HG02571 (cell line): ENCODE measurements at regions not wholly inside any gene's neighbourhood (a gene's known extent, or its start where the extent isn't known, plus 50 kb on each side); places are given as distances from the start of the nearest gene placed in this dataset.

Experiments
- ATAC-seq: cut with Tn5 transposase; IDR thresholded peaks from one replicate; pipeline ENCODE4 v1.9.1; 2021; ENCODE audit warnings: mild to moderate bottlenecking, moderate library complexity; ENCODE audit not compliant: unreplicated experiment

DNA sequence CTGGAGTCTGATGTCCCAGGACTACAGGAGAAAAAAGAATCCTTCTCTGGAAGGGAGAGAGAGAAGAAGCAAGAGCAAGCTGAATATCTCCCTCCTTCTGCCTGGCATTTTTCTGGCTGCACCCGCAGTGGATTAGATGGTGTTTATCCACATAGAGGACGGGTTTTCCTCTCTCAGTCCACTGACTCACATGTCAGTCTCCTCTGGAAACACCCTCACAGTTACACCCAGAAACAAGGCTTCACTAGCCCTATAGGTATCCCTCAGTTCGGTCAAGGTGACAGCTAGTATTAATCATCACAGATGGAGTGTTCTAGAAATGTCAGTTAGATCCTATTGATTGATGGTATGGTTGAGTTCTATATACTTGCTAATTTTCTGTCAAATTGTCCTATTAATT is 87.9 kb downstream of the RHOU start:
- ATAC-seq: no peak

DNA sequence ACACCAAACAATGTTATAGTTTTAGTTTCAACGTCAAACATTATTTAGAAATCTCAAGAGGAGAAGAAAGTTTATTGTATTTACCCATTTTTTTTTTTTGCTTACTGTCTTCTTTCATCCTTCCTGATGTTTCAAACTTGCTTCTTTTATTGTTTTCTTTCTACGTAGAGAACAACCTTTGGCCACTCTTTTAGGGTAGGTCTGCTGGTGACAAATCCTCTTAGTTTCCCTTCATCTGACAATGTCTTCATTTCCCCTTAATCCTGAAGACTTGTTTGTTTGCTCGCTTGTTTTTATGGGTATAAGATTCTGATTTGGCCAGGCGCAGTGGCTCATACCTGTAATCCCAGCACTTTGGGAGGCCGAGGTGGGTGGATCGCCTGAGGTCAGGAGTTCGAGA is 89.1 kb downstream of the RHOU start:
- ATAC-seq: no peak

DNA sequence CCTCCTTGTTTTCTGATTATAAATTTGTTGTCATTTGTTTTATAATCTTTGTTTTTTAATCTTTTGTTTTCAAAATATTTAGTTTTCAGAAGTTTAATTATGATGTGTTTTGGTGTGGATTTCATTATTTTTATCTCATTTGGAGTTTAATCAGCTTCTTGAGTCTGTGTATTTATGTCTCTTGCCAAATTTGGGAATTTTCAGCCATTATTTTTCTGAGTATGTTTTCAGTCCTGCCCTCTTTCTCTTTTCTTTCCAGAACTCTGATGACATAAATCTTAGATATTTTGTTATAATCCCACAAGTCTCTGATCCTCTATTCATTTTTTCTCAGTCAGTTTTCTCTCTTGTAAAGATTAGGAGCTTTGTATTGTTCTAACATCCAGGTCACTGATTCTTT is 89.8 kb downstream of the RHOU start:
- no peak for ATAC-seq

DNA sequence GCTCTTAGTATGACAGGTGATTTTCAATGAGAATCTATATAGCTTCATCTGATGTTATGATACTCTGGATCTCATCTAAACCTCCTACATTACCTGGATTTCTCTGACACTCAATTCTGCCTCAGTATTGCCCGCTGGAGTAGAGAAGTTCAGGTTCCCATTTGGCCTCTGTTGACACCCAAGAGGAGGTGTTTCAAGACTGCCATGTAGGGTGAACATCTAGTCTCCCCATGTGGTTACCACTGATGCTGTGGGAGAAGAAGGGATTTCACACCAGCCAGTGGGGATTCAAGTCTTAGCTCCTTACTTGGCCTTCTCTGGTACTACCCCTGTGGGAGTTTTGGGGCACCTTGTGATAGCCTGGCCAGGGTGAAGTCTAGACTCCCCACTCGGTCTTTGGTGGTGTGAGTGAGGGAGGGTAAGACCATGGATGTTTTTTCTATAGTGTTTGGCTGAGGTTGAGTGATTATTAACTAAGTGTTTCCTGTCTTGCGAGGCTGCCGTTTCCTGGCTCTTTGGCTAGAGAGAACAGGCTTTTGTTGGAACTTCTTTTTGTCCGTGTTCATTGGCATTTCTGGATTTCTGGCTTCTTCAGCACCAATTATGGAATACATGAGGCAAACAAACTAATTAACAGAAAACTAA is 90.7 kb downstream of the RHOU start:
- ATAC-seq: no peak

DNA sequence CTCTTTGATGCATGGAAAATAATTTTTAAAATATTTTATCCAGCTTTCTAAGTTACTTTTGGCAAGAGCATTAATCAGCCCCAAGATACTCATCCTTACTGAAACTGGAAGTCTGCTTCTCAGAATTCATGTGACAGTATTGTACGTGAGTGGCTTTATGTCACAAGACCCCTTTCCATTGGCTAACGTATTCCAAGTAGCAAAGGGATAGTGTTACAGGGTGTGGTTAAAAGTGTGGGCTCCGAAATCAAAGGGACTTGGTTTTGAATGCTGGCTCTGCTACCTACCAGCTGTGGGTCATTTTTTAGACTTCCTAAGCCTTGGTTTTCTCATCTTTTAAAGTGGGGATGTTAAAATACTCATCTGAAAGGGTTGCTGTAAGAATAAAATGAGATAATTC is 91.7 kb downstream of the RHOU start:
- no peak for ATAC-seq

DNA sequence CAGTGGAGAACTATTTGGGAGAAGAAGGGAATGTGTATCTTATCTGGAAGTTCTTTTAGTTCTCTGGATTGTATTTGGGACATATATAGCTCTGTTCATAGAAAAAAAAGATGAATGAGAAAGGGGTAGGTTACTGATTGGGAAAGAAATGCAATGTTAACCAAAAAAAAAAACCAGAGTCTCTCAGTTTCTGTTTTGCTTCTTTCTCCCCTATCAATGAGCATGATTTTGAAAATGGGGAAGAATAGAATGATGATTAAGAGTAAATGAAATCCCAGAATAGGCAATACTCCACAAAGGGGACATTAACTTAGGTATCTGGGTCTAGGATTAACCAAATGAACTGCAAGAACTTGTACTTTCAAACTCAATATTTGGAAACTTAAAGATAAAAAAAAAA is 92.9 kb downstream of the RHOU start:
- ATAC-seq: no peak

DNA sequence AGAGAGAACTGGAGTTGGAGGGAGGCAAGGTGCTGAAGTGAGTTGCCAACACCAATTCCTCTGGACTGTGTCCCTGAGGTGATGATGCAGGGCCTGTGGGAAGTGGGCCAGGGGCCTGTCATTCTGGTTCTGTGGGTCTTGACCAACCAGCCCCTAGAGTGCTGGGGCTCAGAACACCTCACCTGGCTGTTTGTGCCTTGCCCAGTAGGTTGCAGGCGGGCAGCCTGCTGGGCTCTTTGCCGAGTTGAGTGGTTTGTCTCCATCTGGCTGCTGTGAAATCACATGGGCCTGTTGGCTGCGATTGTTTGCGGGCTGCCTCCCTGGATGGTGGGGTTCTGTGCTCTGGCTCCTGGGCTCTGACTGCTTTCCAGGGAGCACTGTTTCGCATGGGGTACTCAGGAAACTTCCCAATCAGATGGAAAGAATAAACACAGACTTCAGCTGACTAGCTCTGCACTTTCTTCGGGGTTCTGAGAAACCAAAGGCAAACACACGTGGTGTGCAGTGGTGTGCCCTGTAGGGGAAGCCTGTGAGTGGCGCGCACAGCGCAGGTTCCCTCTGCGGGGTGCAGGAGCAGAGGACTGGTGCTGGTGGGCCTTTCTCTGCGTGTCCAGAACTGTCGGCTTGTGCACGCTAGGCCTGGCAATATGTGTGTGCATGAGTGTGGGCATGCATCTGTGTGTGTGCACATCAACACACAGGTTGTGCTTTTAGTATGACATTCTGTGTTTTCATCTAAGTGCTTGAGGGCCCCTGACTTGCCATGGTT is 95.1 kb downstream of the RHOU start:
- no peak for ATAC-seq

DNA sequence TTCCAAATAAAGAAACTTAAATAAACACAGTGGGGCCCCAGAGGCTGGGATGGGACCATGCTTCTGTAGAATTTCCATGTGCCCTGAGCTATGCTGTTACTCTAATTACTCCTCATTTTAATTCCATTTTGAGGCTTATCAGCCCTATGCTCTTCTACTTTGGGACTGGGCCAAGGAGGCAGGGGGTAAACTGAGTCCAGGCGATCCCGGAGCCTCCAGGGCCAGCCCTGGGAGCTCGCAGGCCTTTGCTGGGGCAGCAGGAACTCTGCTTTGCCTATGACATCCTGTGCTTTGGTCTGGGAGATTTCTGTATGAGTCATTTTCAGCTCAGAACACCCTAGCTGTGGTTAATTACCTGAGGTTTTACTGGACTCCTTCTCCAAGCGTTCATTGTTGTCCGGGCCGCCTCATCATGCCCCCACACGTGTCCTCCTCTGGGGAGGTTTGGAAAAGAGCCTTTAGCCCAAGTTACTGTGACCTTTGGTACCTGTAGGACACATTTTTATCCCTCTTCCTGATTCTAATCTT is 95.7 kb downstream of the RHOU start:
- peak; percentile 83 for ATAC-seq

DNA sequence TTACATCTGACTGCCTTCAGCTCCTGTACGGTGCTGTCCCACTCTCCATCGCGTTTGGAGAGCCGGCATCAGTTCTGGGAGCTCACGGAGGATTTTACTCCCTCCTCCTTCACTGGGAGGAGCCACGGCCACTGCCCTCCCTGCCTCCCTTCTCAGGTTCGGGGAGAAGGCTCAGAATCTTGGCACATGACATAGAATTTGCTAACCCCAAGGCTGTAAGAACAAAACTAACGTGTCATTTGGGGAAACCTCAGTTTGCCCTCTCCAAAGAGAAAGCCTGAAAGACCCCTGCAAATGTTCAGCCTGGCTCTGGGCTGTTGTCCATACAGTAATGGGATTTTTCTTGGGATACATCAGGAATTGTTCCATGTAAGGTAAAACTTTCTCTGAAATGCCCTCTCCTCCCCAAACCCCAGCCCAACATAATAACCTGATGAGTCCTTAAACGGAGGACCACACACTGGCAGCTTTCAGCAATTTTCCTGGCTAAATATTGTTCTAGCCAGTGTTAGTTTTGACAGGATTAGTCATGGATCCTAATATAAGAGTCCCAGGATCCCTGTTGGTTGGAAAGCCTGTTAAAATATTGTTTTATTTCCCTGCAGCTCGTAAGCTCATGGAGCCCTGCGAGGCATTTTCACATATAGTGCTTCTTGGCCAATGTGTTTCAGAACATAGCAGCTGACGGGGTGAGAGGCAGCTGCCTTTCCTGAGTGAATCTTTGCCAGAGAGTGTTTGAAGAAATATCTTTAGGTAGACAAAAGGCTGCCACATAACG is 98.8 kb downstream of the RHOU start:
- ATAC-seq: no peak

DNA sequence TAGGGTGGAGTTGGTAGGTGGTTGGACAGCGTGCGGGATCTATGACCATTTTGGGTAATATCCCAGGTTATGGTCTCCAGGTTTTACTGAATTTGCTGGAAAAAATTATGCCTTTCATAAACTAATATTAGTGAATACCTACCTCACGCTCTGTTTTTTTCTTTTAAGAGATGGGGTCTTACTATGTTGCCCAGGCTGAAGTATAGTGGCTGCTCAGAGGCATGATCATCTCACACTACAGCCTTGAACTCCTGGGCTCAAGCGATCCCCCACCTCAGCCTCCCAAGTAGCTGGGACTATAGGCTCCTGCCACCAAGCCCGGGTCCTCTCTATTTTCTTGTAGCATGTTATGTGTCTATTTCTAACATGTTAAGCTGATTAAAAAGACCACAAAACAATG is 100.2 kb downstream of the RHOU start:
- ATAC-seq: no peak

DNA sequence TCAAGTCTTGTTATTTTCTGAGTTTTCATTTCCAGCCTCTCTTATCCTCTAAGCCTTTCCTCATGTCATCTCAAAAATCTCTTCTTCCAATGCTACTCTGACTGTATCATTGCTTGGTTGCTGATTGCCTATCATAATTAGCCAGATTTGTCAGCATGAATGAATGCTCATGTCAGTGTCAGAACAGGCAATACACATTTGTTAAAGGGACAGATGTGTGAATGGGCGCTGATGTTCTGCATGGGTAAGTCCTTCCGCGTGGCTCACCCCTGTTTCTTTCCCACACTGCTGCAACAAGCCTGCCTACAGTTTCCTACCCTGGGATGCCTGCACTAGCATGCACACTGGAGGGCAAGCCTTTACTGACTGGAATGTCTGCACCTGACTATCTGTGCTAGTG is 100.6 kb downstream of the RHOU start:
- ATAC-seq: no peak

DNA sequence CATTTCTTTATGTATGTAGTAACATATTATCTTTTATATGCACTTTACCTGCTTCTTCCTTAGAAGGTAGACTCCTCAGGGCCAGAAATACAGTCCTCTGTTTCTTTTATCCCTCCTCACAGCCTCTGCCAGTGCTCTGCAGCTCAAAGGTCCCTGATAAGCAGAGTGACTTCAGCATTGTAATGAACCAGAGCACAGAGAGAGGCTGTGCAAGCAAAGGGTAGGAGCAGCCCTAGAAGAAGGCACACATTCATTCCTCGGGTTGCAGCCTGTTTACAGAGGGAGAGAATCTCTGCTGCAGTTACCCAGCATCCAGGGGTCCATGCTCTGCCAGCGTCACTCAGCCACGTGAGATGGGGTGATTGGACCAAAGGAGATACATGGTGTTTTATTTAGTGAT is 101.1 kb downstream of the RHOU start:
- no peak for ATAC-seq

DNA sequence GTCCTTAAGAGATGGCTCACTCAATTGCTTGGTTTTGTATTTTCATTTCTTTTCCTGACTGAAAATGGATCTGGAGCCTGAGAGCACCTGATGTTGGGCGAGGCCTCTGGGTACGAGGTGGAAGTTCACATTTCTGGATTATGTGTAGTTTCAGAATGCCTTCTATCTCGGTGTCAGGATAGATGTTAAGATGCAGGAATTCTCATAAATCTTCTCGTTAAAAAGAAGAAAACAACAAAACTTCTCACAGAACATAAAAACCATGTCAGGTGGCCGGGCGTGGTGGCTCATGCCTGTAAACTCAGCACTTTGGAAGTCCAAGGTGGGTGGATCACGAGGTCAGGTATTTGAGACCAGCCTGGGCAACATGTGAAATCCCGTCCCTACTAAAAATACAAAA is 101.8 kb downstream of the RHOU start:
- no peak for ATAC-seq

DNA sequence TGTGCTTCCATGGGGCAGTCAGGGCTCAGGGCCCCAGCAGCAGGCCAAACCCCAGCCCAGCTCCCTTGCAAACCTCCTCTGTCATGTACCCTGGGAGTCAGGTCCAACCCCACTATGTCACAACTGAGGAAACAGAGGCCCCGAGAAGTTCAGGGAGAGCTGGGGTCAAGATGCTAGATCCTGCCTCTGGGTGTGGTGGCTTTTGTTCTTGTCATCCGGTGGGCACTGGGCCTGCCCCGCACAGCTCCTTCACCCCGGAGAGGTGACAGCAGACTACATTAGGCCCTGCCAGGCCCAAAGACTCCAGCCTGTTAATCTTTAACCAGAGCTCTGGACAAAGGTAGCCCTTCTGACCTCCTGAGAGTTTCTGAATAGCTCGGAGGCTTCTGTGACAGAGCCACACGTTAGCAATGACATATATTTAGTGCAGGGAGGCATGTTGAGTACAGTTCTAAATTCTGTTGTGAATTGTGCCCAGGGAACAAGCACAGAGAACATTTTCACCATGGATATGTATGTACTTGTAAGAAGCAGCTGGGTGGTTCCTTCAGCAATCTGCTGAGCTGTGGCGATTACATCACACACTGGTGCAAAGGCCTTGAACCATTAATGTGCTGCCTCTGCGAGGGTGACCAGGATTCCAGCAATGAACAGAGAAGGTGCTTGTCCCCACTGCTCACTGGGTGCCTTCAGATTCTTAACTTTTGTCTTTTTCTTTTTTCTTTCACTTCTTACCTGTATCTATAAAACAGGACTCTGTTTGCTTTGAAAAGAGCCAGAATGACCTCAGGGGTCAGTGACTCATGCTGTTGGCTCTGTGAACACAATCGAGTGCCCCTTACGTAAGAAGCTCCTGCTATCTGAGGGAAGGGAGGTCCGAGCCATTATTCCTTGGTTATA is 102.8 kb downstream of the RHOU start:
- peak; percentile 62 for ATAC-seq

DNA sequence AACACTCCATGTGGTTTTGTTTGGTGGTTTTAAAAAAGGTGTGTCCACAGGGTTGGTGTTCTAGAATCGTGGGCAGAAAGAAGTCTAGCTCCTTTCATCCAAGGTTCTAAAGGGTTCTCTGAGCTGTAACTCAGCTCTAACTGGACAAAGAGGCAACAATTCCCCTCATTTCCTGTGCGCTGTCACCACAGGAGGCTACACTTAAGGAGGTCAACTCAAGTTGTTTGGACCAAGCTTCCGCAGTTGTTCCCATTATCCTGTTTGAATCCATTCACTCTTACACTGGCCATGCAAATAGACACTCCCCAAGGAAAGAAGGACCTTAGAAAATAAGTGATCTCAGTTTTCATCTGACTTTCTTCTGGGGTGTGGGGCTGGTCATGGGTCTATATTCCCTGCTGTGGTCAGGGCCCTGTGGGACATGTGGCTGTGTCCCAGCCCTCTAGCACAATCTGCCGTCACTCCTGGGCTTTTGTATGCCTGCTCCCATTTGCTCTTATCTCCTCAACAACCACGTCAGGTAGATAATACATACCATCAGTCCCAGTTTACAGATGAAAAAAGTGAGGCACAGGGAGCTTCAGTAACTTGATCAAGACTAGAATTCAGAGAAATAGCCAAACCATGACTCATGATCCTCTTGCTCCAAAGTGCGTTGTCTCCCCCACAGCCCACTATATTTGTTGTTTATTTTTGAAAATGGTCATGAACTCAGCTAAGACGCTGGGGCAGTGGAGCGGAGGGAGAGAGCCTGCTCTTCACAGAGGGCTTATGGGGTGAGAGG is 103.6 kb downstream of the RHOU start:
- ATAC-seq: no peak

DNA sequence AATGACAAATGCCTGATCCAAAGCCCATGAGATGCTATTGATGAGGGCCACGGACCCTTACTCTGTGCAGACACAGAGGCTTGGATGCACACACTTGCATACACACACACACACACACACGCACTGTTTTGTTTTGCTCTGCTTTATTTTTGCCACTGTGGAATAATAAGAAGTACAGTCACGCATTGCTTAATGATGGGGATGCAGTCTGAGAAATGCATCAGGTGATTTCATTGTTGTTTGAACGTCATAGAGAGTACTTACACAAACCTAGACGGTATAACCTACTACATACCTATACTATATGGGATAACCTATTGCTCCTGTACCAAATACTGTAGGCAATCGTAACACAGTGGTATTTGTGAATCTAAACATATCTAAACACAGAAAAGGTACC is 104.4 kb downstream of the RHOU start:
- ATAC-seq: no peak

DNA sequence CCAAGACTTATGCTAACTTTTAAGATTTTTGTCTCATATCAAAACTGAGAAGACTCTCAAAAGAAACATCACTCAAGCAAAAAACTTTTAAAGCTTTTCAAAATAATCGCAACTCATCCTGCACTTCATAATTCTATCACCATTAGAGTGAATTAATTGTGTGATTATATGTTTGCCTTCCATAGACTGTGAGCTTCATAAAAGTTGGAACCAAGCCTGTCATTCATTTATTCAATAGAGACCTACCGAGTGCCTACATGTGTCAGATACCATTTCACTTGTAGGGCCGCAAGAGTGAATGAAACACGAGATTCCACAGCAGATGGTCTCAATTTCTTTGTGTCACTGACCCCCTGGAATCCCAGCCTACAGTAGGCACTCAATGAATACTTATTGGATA is 106.4 kb downstream of the RHOU start:
- no peak for ATAC-seq

DNA sequence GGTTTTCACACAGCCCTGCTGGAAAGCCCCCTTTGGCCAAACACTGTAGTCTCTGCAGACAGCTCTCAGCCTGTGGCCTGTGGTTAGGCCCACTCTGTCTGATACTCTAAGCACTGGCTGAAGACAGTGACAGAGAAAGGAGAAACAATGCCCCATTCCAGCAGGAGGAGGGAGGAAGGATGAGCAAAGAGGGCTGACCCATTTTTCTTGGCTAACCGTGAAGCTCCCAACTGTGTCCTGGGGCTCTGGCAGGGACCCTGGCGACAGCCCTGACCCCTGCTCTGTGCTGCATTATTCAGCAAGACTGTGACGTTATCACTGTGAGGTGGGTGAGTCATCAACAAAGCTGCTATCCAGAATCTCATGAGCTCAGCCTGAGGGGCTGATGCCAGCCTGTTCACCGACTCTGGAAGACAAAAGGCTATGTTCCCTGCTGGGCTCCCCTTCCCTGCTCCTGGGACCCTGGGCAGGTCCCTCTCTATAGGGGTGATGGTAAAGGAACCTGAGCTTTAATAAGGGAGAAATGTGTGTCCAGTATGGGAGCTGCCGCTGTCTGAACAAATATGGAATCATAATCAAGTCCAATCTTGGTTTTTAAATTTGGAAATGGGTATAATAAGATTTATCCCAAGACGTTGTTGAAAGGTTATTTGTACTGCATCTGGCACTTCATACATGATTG is 107.0 kb downstream of the RHOU start:
- peak; percentile 51 for ATAC-seq

DNA sequence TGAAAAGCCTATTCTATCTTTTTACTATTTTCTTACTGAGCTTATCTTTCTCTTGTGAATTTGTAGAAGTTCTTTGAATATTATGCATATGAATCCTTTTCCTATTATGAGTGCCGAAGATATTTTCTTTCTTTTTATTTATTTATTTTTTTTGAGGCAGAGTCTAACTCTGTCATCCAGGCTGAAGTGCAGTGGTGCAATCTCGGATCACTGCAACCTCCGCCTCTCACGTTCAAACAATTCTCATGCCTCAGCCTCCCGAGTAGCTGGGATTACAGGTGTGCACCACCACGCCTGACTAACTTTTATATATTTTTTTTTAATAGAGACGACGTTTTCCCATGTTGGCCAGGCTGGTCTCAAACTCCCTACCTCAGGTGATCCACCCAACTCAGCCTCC is 109.8 kb downstream of the RHOU start:
- ATAC-seq: no peak
